ENCODE measurements at regions not wholly inside any gene's neighbourhood (a gene's known extent, or its start where the extent isn't known, plus 50 kb on each side); places are given as distances from the start of the nearest gene placed in this dataset.

DNA sequence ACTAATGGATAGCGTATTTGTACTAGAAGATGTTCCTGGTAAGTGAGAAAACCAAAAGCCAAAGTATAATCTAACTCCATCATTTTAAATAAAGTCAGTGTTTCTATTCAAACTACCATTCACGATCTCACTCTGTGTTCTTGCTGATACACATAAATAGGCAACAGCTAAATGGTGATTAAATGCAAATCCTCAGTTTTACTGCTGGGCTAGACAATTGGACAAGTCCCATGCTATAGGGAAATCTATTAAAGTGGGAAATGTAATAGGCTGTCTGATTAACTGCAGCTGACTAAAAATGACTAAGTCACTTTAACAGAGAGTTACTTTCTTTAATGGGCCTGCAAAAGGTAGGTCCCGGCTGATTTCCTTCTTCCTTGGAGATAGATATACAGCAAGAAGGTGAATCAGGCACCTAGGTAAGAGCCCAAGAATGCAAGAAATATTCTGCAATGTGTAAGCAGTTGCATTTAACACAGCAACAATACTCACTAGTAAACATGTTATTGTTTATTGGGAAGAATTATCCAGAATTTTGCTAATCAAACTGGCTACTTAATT, 298.4 kb downstream of the SLITRK6 start:
- TF ChIP-seq POLR2AphosphoS5 (IDR thresholded peaks at IDR 0.05; ENCODE audit: low read depth, low read length) (no peak), POLR2A (IDR thresholded peaks at IDR 0.05; ENCODE audit: low read depth, low read length) (no peak)
